GM21526 (cell line): ENCODE measurements at regions not wholly inside any gene's neighbourhood (a gene's known extent, or its start where the extent isn't known, plus 50 kb on each side); places are given as distances from the start of the nearest gene placed in this dataset.

Experiments
- ATAC-seq: cut with Tn5 transposase; IDR thresholded peaks from one replicate; pipeline ENCODE4 v1.9.1; 2021; ENCODE audit warnings: moderate library complexity; ENCODE audit not compliant: unreplicated experiment, low FRiP score

DNA sequence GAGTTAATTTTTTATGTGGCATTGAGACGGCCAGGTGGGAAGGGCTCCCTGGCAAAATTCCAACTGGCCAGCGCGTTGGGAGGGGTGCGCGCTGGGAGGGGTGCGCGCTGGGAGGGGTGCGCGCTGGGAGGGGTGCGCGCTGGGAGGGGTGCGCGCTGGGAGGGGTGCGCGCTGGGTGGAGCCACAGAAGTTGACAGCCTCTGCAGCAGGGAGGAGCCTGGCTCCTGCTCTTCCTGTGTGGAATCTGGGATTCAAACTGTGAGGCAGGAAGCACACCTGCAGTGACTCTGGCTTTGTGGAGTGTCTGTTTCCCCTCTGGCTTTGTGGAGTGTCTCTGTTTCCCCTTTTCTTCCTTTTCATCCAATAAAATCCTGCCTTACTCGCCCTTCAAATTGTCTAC is 147.9 kb upstream of the CBLN2 start:
- no peak for ATAC-seq

DNA sequence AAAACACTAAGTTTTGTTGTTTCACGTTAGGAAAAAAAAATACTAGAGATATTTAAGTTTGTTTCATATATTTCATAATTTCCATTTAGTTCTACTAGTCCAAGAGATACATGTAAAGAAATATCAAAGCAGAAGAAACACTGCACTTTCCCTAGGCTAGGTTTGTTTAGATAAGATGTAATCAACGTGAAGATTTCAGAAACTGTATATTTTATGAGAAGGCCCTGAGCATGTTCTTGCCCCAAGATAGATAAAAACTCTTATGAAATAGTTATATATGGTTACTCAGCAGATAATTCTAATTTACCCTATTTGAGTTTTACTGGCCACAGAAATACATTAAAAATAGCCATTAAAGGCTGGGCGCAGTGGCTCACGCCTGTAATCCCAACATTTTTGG is 143.6 kb upstream of the CBLN2 start:
- no peak for ATAC-seq

DNA sequence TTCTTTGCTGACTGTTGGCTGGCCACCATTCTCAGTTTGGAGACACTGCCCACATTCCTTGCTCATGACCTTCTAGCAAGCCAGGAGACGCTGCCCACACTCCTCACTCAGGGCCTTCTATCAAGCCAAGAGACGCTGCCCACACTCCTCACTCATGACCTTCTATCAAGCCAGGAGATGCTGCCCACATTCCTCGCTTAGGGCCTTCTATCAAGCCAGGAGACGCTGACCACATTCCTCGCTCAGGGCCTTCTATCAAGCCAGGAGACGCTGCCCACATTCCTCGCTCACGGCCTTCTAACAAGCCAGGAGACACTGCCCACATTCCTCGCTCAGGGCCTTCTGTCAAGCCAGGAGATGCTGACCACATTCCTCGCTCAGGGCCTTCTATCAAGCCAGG is 131.3 kb upstream of the CBLN2 start:
- no peak for ATAC-seq

DNA sequence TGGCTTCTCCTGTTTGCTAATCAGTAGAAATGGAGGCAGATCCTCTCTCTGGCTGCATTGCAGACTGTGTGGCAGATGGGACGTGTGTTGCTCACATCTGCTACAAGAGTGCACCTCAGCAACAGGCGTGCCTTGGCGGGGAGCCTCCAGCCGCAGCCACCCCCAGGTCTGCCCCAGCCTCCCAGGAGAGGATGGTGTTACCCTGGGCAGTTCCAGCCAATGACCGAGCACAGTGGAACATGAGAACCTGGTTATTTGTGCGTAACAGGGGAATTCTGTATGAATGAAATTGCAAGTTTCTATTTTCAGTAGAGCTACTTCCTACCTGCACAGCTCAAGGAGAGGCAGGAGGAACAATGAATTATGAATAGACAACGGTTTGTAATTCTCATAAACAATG is 130.6 kb upstream of the CBLN2 start:
- ATAC-seq = peak; percentile 88

GRCh38 chr18:72673242-72673641 is 129.1 kb upstream of the CBLN2 start:
- no peak for ATAC-seq

GRCh38 chr18:72672364-72673184 is 128.4 kb upstream of the CBLN2 start:
- ATAC-seq = peak; percentile 51

DNA sequence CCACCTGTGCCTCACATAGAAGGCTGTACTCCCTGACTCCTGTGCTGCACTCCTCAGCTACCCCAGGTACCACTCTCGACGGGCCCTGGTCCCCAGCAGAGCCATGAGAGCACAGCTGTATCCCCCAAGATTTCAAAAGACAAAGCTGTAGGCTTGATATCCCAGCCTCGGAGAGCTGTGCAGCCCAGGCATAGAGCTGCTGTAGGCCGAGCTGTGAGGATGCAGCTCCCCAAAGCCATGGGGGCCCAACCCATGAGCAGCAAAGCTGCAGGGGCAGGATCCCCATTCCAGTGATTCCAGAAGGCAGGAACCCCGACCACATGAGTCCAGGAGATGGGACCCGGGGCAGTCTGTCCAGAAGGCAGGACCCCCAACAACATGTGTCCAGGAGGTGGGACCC is 123.8 kb upstream of the CBLN2 start:
- ATAC-seq = no peak

- ATAC-seq = peak; percentile 94
Observed at GRCh38 chr18:72652990-72653593, 109.0 kb upstream of the CBLN2 start.

DNA sequence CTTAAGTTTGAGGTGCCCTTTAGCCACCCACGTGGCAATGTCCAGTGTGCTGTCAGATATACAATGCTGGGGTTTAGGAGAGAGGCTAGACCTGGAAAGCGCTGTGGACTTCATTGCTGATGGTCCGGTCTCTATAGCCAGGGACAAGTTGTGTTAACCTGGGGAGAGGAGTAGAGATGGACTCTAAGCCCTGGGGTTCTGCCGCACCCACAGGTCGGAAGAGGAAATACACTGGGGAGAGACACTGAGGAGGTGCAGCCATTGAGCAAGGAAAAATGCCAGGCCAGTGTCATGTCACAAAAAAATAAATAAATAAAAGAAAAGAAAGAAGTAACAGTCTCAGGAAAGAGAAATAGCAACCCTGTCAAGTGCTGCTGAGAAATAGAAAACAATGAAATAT is 106.9 kb upstream of the CBLN2 start:
- no peak for ATAC-seq

DNA sequence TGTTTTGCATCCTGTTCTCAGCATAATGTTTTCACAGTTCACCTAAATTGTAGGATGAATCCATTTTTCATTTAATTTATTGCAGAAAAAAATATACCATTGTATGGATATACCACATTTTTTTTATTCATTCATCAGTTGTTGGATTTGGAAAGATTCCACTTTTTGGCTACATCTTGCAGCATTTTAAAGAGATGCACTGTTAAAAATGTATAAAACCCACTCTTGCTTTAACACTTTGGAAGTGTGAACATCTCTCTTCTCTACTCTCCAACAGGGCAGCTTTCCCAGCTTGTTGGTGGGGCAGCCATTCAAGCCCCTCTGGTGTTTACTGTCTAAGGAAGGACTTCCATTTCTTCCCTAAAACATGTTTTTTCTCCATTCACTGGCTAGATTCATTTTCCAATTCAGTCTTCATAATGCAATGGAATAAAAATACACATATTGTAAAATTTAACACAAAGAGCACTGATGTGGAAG is 104.4 kb upstream of the CBLN2 start:
- ATAC-seq = no peak

- no peak for ATAC-seq
Observed at GRCh38 chr18:72648079-72648478, 103.9 kb upstream of the CBLN2 start.

DNA sequence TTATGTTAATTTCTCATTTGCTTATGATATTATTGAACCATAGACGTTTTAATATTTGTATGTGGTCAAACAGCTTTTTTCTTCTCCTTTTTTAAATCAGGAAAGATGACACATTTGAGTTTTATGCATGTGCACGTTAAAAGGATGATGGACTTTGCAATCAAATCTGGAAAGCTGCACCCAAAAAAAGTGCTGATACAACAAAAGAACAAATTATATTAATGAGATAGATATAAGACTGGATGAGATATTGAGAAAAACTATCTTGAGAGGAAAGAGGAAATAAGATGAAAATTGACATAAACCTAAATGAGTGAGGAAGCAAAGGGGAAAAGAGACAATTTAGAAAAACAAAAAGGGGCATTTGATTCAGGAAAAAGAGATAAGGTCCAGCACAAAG is 96.4 kb upstream of the CBLN2 start:
- ATAC-seq = no peak

DNA sequence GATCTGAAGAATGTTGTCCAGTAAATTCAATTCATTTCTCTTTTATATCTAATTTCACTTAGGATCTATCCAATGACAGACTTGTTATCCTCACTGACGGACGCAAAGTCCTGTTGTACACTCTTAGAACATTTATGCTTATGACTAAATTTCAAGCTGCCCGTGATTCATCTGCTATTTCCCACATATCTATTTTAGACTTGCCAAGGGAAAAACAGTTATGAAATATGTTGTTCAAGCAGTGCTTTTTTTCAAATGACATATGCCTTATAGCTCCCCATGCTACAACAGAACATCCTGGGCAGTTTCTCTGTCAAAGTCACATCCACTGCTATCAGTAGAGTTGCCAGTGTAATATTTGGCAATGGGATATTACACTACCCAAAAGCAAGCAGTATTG is 94.2 kb upstream of the CBLN2 start:
- no peak for ATAC-seq

GRCh38 chr18:72637721-72638120 is 93.6 kb upstream of the CBLN2 start:
- ATAC-seq = no peak

DNA sequence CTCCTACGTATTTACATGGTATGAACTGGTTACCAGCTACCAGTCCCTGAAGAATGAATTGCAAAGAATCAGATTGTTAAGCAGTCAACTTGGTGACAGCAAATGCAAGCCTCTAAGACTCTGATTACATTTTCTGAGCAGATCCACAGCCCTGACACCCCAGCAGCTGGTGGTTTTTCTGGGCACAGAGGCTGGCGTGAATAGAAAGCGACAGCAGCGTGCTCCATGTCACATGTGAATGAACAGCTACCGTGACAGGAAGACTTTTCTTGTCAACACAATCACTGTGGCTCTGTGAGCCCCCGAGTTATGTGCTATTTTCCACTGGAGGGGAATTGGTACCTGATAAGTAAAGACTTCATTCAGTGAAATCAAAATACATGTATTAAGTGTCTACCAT is 93.2 kb upstream of the CBLN2 start:
- no peak for ATAC-seq

GRCh38 chr18:72636611-72637010 is 92.5 kb upstream of the CBLN2 start:
- no peak for ATAC-seq

DNA sequence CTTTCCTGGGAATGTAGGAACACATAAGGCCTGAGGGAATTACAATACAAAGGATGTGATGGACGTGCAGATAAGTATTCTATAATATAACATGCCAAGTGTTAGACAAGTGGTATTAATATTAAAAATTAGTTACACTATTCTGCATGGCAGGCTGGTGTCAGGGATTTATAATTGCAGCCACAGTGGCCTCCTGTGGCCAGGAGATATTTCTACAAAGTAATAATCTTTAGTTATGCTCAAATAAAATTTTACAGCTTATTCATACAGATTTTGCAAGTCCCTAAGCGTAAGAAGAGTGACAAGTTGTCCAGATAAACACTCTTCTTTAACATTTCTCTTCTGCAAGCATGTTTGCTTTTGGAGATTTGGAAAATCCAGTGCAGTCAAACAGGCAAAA is 90.4 kb upstream of the CBLN2 start:
- ATAC-seq = no peak

DNA sequence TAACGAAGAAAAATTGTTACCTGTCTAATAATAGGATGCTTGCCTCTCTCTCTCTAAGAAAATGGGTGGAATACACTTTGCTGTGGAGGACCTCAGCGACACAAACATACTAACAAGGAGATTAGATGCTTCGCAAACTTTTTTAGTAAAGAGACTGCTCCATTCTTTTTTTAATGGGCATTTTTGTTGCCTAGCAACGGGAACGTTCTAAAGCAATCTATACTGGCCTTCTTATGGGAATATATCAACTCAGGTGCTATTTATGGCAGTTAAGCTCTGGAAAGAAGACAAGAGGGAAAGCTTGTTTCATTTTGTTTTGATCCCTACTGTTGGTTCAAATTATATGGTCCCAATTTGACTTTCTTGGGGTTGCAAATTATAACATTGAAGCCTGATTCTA is 86.8 kb upstream of the CBLN2 start:
- ATAC-seq = no peak

DNA sequence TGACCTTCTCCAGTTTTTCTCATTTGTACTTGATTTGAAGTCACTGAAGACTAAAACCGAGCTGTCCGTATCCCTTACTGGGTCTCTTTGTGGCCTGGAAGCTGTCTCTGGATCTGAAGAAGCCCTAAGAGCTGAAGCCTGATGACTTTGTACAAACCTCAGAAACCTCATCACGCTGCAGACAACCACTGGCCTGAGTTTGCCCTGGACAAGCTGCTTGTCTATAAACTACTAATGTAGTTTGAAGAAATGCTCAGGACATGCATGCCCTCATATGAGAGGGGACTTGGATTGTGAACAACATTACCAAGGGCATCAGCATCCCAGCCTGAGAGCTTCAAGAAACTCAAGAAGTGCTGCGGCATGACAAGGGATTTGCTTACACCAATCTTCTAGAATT is 79.3 kb upstream of the CBLN2 start:
- ATAC-seq = no peak

- ATAC-seq = no peak
Observed at GRCh38 chr18:72613534-72613930, 69.4 kb upstream of the CBLN2 start.

GRCh38 chr18:72612894-72613533 is 68.9 kb upstream of the CBLN2 start:
- no peak for ATAC-seq

DNA sequence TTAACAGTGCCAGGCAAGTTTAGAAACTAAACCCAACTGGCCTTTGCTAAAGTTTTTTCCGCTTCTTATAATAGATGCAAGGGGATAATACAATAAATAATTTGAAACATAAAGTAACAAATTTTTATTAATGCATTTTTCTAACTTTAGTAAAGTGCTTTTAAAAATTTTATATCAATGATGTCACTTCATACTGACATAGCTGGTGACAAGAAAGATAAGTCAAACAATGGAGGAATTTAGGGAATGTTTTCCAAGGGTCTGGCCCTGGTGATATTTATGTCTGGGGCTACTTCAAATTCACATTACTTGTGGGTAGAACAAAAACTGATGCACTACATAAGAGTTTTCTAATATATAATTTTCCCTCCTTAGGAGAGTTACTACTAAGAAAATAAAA is 61.2 kb upstream of the CBLN2 start:
- no peak for ATAC-seq
